ENCODE measurements at regions not wholly inside any gene's neighbourhood (a gene's known extent, or its start where the extent isn't known, plus 50 kb on each side); places are given as distances from the start of the nearest gene placed in this dataset.

- TF ChIP-seq POLR2AphosphoS5 (IDR thresholded peaks at IDR 0.05; ENCODE audit: low read depth, low read length) (no peak), POLR2A (IDR thresholded peaks at IDR 0.05; ENCODE audit: low read depth, low read length) (no peak)
Observed at GRCh38 chr12:30218073-30218472, 434.3 kb upstream of the TMTC1 start.

Data from GM12891 (cell line).